GM23338 (cell line): ENCODE measurements at regions not wholly inside any gene's neighbourhood (a gene's known extent, or its start where the extent isn't known, plus 50 kb on each side); places are given as distances from the start of the nearest gene placed in this dataset.

Experiments
- ATAC-seq: fragments of 200-7000 bp; cut with Tn5 transposase; 3 replicates; pipeline ENCODE4 v1.9.1; 2020
- DNase-seq: peaks from one replicate; pipeline ENCODE4 v3.0.0-alpha.2; 2015; ENCODE audit warnings: low spot score
- H2AFZ ChIP-seq: fragments of 200-600 bp; sonication (generic); 2 replicates; pipeline ENCODE4 v1.8.0; 2016; ENCODE audit warnings: antibody characterized with exemption, mild to moderate bottlenecking, moderate library complexity
- H3F3A ChIP-seq: fragments of 200-600 bp; sonication (generic); replicated peaks from 2 replicates; pipeline ENCODE4 v1.8.0; 2017; ENCODE audit warnings: antibody characterized with exemption, mixed run types, low read depth
- H3K27ac ChIP-seq: fragments of 200-600 bp; sonication (generic); 2 replicates; pipeline ENCODE4 v1.6.1; 2016; ENCODE audit warnings: low read depth
- H3K27me3 ChIP-seq: fragments of 200-600 bp; sonication (generic); 2 replicates; pipeline ENCODE4 v1.8.0; 2016; ENCODE audit warnings: mild to moderate bottlenecking, mixed run types, moderate library complexity; ENCODE audit not compliant: insufficient read depth
- H3K36me3 ChIP-seq: fragments of 200-600 bp; sonication (generic); 2 replicates; pipeline ENCODE4 v1.8.0; 2016; ENCODE audit warnings: mild to moderate bottlenecking; ENCODE audit not compliant: insufficient read depth
- H3K4me1 ChIP-seq: fragments of 200-600 bp; sonication (generic); 2 replicates; pipeline ENCODE4 v1.8.0; 2016; ENCODE audit warnings: mild to moderate bottlenecking, moderate library complexity; ENCODE audit not compliant: insufficient read depth
- H3K4me2 ChIP-seq: fragments of 200-600 bp; sonication (generic); 2 replicates; pipeline ENCODE4 v1.7.1; 2017; ENCODE audit warnings: mixed run types
- H3K4me3 ChIP-seq: fragments of 200-600 bp; sonication (generic); 2 replicates; pipeline ENCODE4 v1.6.1; 2016; ENCODE audit warnings: mixed run types
- H3K79me2 ChIP-seq: fragments of 200-600 bp; sonication (generic); replicated peaks from 2 replicates; pipeline ENCODE4 v1.8.0; 2017; ENCODE audit warnings: mild to moderate bottlenecking; ENCODE audit not compliant: insufficient read depth
- H3K9me2 ChIP-seq: fragments of 200-600 bp; sonication (generic); 2 replicates; pipeline ENCODE4 v1.8.0; 2017; ENCODE audit not compliant: insufficient read depth
- H4K20me1 ChIP-seq: fragments of 200-600 bp; sonication (generic); replicated peaks from 2 replicates; pipeline ENCODE4 v1.8.0; 2017; ENCODE audit warnings: mild to moderate bottlenecking; ENCODE audit not compliant: insufficient read depth
- H3K27ac Mint-ChIP-seq: 2 replicates; pipeline ENCODE4 v1.8.0; 2020; ENCODE audit warnings: inconsistent platforms, mild to moderate bottlenecking, moderate library complexity, mixed read lengths
- H3K27me3 Mint-ChIP-seq: 3 replicates; pipeline ENCODE4 v1.8.0; 2022; ENCODE audit warnings: low read depth, mild to moderate bottlenecking, moderate library complexity, mixed read lengths, inconsistent platforms; ENCODE audit not compliant: insufficient read depth, poor library complexity
- H3K36me3 Mint-ChIP-seq: 3 replicates; pipeline ENCODE4 v1.8.0; 2021; ENCODE audit warnings: low read depth, mild to moderate bottlenecking, inconsistent platforms, moderate library complexity, mixed read lengths
- H3K4me1 Mint-ChIP-seq: 3 replicates; pipeline ENCODE4 v1.8.0; 2020; ENCODE audit warnings: mild to moderate bottlenecking, inconsistent platforms, mixed read lengths
- H3K4me3 Mint-ChIP-seq: 3 replicates; pipeline ENCODE4 v1.8.0; 2021; ENCODE audit warnings: moderate library complexity, mild to moderate bottlenecking, inconsistent platforms, mixed read lengths
- H3K9me3 Mint-ChIP-seq: 3 replicates; pipeline ENCODE4 v1.8.0; 2020; ENCODE audit warnings: moderate library complexity, mild to moderate bottlenecking, inconsistent platforms, mixed read lengths
- CTCF ChIP-seq, 2 experiments: fragments of 200-600 bp in 1 of 2; sonication (generic) in 1 of 2; conservative IDR thresholded peaks; 2 replicates each; pipeline versions ENCODE4 v1.5.1 to v1.6.1; 2016 to 2017; ENCODE audit warnings: antibody characterized with exemption in 2 of 2, low read depth in 2 of 2, mild to moderate bottlenecking in 2 of 2, moderate library complexity in 1 of 2
- ETS1 ChIP-seq: IDR thresholded peaks from 2 replicates; pipeline ENCODE4 v1.6.1; 2016; ENCODE audit warnings: antibody characterized with exemption
- EZH2 ChIP-seq: fragments of 200-600 bp; sonication (generic); IDR thresholded peaks from one replicate; pipeline ENCODE4 v1.8.0; 2017; ENCODE audit warnings: antibody characterized with exemption, mild to moderate bottlenecking, low read depth; ENCODE audit not compliant: unreplicated experiment
- EZH2phosphoT487 ChIP-seq: fragments of 200-600 bp; sonication (generic); IDR thresholded peaks from one replicate; pipeline ENCODE4 v1.8.1; 2018; ENCODE audit warnings: antibody characterized with exemption; ENCODE audit not compliant: unreplicated experiment
- JUNB ChIP-seq: IDR thresholded peaks from one replicate; pipeline ENCODE4 v1.6.1; 2016; ENCODE audit warnings: antibody characterized with exemption; ENCODE audit not compliant: unreplicated experiment
- NANOG ChIP-seq: IDR thresholded peaks from 2 replicates; pipeline ENCODE4 v1.6.1; 2016; ENCODE audit warnings: antibody characterized with exemption, borderline replicate concordance
- REST ChIP-seq: IDR thresholded peaks from one replicate; pipeline ENCODE4 v1.6.1; 2018; ENCODE audit warnings: antibody characterized with exemption; ENCODE audit not compliant: unreplicated experiment
- STAT1 ChIP-seq: IDR thresholded peaks from one replicate; pipeline ENCODE4 v1.6.1; 2016; ENCODE audit warnings: antibody characterized with exemption; ENCODE audit not compliant: unreplicated experiment

GRCh38 chr16:35296962-35297653 is 1837.7 kb downstream of the TP53TG3F start:
- no peaks in the 10 kb centered on the region for H3K79me2 ChIP-seq
- Mint-ChIP-seq H3K9me3 (peaks cover 97% of the 10 kb centered on the region), H3K36me3 (peaks cover 16% of the 10 kb centered on the region), H3K4me1 (no peaks in the 10 kb centered on the region), H3K4me3 (no peak overlapping the region), H3K27ac (no peak overlapping the region), H3K27me3 (peaks cover 2% of the 10 kb centered on the region)
- no peaks in the 10 kb centered on the region for H4K20me1 ChIP-seq
- no peaks in the 10 kb centered on the region for H3K9me2 ChIP-seq
- no peak overlapping the region for H2AFZ ChIP-seq
- no peak overlapping the region for H3K4me3 ChIP-seq
- no peak for ATAC-seq
- no peak for DNase-seq
- no peaks in the 10 kb centered on the region for H3K27me3 ChIP-seq
- no peak overlapping the region for H3K27ac ChIP-seq
- no peaks in the 10 kb centered on the region for H3K36me3 ChIP-seq
- H3F3A ChIP-seq: no peaks in the 10 kb centered on the region
- TF ChIP-seq ETS1 (no peak), NANOG (no peak), CTCF (conservative IDR thresholded peaks at IDR 0.05; ENCODE audit: low read depth in 2 of 2) (no peak), STAT1 (no peak), JUNB (no peak), EZH2 (no peak), REST (no peak), EZH2phosphoT487 (no peak)
- H3K4me2 ChIP-seq: no peak overlapping the region
- no peaks in the 10 kb centered on the region for H3K4me1 ChIP-seq
